Left renal cortex interstitium (tissue), 4 donors: ENCODE measurements at regions not wholly inside any gene's neighbourhood (a gene's known extent, or its start where the extent isn't known, plus 50 kb on each side); places are given as distances from the start of the nearest gene placed in this dataset.
"Not testable (repeated sequence)": the region's sequence is repeated elsewhere in the genome, so short reads cannot be mapped to it uniquely, and the experiment has no call there.

Experiments
- DNase-seq, 4 donors: peaks; one replicate each; pipeline ENCODE4 v3.0.0-alpha.2; 2013; ENCODE audit warnings: low read depth in 4 of 4, low spot score in 2 of 4, missing footprints in 1 of 4

GRCh38 chr11:100576718-100577021, 110.4 kb upstream of the ARHGAP42 start:
- DNase-seq, result no peak

GRCh38 chr11:100578831-100579311, 108.2 kb upstream of the ARHGAP42 start:
- no peak for DNase-seq

- no peak for DNase-seq
Observed at GRCh38 chr11:100581318-100581717, 105.8 kb upstream of the ARHGAP42 start.

GRCh38 chr11:100584201-100584985, 102.7 kb upstream of the ARHGAP42 start:
- no peak for DNase-seq

- no peak for DNase-seq
Observed at GRCh38 chr11:100585728-100586127, 101.4 kb upstream of the ARHGAP42 start.

GRCh38 chr11:100586361-100587101, 100.6 kb upstream of the ARHGAP42 start:
- DNase-seq, result no peak

GRCh38 chr11:100592619-100593260, 94.3 kb upstream of the ARHGAP42 start:
- DNase-seq, result no peak

- DNase-seq, result no peak
Observed at GRCh38 chr11:100593291-100593690, 93.8 kb upstream of the ARHGAP42 start.

GRCh38 chr11:100594320-100594719, 92.8 kb upstream of the ARHGAP42 start:
- DNase-seq, result no peak

GRCh38 chr11:100600941-100601340, 86.1 kb upstream of the ARHGAP42 start:
- no peak for DNase-seq

- DNase-seq, result no peak
Observed at GRCh38 chr11:100602716-100603115, 84.4 kb upstream of the ARHGAP42 start.

GRCh38 chr11:100607761-100608160, 79.3 kb upstream of the ARHGAP42 start:
- not testable (repeated sequence) for DNase-seq

GRCh38 chr11:100612766-100613165, 74.3 kb upstream of the ARHGAP42 start:
- DNase-seq, result no peak

- DNase-seq, result no peak
Observed at GRCh38 chr11:100618914-100619313, 68.2 kb upstream of the ARHGAP42 start.

- no peak for DNase-seq
Observed at GRCh38 chr11:100619484-100619883, 67.6 kb upstream of the ARHGAP42 start.

- no peak for DNase-seq
Observed at GRCh38 chr11:100622404-100622803, 64.7 kb upstream of the ARHGAP42 start.

- no peak for DNase-seq
Observed at GRCh38 chr11:100624346-100624745, 62.7 kb upstream of the ARHGAP42 start.

GRCh38 chr11:100625041-100625440, 62.0 kb upstream of the ARHGAP42 start:
- no peak for DNase-seq

GRCh38 chr11:100629671-100630070, 57.4 kb upstream of the ARHGAP42 start:
- DNase-seq, result no peak

- no peak for DNase-seq
Observed at GRCh38 chr11:100630898-100631297, 56.2 kb upstream of the ARHGAP42 start.

GRCh38 chr11:100631316-100631715, 55.8 kb upstream of the ARHGAP42 start:
- DNase-seq, result no peak
